Superior temporal gyrus (tissue), 1 donor: ENCODE measurements at regions not wholly inside any gene's neighbourhood (a gene's known extent, or its start where the extent isn't known, plus 50 kb on each side); places are given as distances from the start of the nearest gene placed in this dataset.
"Not testable (repeated sequence)": the region's sequence is repeated elsewhere in the genome, so short reads cannot be mapped to it uniquely, and the experiment has no call there.

Experiments
- DNase-seq: peaks from one replicate; pipeline ENCODE4 v3.0.0-alpha.2; 2016; ENCODE audit errors: extremely low spot score

DNA sequence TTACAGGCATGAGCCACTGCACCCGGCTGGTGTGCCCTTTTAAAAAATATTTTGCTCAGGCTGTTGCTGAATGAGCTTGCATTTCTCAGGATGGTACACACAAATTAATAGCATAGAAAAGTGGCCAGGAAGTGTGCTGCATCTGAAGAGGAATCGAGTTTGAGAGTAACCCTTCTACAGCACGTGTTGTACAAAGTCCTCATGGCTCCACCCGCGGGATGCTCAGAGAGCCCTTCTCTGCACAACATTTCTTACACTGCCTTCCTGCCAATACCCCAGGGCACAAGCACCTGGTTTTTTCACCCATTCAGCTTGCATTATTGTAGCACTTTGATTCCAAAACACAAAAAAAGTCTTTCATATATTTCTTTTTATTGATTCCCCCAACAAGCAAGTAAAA, 90.1 kb upstream of the NEDD4L start:
- DNase-seq, result no peak

- no peak for DNase-seq
Measured at GRCh38 chr18:57951999-57952774, 91.8 kb upstream of the NEDD4L start.

DNA sequence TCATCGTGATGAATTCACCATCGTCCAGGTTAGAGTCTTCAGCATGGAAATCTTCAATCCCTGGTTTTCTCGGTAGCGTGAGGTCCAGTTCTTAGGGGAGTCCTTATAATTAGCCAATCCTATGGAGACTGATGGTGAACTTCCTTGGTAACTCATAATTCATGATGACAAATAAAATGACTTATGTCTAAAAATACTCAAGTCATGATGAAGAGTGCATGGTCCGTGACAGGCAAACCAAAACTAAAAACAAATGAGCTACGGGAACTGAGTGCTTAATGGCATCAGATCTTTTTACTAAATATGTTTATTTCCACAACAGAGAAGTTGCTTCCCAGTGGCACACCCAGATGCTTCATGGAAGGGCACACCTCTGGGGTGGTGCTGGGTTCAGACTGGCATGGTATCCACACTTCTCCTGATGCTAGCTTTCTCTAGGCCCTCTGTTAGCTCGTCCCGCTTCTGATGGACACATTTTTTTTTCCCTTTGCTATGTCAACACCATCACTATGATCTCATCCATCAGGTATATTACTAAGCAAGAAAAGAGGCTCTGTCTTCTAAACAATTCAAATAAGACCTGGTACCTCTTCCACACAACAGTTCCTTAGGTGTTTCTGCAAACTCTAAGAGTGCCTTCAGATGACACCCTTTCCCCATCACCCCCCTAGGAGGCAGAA, 92.8 kb upstream of the NEDD4L start:
- no peak for DNase-seq

DNA sequence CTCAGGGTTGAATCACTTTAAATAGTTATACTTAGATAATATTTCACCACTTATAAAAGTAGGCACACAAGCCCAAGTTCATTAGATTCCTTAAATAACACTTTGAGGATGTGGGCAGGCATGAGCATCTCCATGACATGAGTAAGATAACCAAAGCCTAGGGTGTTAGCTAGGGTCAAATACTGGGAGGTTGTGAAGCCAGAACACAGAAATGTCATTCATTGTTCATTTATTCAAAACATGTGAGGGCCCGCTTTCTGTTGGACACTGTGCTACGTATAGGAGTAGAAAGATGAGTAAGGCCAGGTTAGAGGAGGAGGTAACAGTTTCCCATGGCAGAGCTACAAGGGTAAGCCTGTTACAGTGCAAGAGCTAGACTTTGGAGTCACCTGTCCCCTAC, 93.5 kb upstream of the NEDD4L start:
- DNase-seq, result no peak

DNA sequence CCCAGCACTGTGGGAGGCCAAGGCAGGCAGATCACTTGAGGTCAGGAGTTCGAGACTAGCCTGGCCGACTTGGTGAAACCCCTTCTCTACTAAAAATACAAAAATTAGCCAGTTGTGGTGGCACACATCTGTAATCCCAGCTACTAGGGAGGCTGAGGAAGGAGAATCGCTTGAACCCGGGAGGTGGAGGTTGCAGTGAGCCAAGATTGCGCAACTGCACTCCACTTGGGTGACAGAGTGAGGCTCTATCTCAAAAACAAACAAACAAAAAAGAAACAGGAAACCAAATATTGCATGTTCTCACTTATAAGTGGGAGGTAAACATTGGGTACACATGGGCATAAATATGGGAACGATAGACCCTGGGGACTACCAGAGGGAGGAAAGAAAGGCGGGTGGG, 94.7 kb upstream of the NEDD4L start:
- not testable (repeated sequence) for DNase-seq

DNA sequence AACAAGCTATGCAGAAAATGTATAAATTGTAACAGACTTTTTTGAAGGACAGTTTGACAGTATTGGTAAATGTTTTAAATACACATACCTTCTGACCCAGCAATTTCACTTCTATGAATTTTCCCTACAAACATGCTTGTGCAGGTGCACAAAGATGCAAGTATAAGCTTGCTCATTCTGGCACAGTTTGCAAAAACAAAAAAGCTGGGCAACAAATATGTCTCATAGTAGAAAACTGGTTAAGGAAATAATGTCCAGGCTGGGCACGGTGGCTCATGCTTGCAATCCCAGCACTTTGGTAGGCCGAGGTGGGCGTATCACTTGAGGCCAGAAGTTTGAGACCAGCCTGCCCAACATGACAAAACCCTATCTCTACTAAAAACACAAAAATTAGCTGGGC, 96.9 kb upstream of the NEDD4L start:
- no peak for DNase-seq

- no peak for DNase-seq
Measured at GRCh38 chr18:57943723-57944122, 100.3 kb upstream of the NEDD4L start.

GRCh38 chr18:57942493-57942892, 101.5 kb upstream of the NEDD4L start:
- DNase-seq, result no peak

- no peak for DNase-seq
Measured at GRCh38 chr18:57941841-57942489, 102.1 kb upstream of the NEDD4L start.

GRCh38 chr18:57940166-57940660, 103.8 kb upstream of the NEDD4L start:
- DNase-seq, result no peak

DNA sequence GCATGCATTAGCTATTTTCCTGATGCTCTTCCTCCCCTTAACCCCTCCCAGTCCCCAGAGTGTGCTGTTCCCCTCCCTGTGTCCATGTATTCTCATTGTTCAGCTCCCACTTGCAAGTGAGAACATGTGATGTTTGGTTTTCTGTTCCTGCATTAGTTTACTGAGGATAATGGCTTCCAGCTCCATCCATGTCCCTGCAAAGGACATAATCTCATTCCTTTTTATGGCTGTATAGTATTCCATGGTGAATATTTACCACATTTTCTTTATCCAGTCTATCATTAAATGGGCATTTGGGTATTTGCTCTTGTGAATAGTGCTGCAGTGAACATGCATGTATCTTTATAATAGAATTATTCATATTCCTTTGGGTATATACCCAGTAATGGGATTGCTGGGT, 109.7 kb upstream of the NEDD4L start:
- DNase-seq, result not testable (repeated sequence)

GRCh38 chr18:57931038-57931437, 113.0 kb upstream of the NEDD4L start:
- no peak for DNase-seq

DNA sequence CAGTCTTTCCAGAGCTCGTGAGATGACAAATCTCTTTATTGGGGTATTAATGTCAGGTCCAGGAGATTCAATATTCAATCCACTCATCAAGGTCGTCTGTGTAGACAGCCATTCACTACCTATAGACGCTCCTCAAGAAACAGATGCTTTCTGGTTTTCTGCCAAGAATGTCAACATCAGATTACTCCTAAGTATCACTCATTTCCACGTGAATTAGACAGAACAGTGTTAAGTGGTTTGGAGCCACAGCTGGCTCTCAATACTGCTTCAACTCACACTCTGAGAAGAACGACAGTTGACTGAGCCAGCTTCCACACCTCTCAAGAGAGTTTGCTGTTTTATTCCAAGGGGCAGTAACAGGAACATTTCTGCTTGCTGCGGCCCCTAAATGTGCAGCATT, 113.5 kb upstream of the NEDD4L start:
- no peak for DNase-seq

DNA sequence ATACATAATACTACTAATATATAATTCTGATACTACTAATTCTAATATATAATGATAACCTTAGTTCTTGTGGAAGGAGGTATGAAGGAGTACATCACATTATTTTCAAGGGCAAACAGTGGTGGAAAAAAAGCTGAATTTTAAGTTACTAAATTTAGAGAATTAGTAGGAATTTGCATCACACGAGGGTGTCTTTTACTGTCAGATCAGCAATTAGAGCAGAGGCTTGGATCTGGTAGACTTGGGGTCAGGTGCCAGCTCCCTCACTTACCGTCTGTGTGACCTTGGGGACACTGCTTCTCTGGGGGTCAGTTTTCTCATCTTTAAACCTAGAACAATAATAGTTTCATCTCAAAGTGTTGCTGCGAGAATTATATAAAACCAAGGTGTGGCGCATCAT, 114.1 kb upstream of the NEDD4L start:
- no peak for DNase-seq

GRCh38 chr18:57928466-57928865, 115.6 kb upstream of the NEDD4L start:
- no peak for DNase-seq

DNA sequence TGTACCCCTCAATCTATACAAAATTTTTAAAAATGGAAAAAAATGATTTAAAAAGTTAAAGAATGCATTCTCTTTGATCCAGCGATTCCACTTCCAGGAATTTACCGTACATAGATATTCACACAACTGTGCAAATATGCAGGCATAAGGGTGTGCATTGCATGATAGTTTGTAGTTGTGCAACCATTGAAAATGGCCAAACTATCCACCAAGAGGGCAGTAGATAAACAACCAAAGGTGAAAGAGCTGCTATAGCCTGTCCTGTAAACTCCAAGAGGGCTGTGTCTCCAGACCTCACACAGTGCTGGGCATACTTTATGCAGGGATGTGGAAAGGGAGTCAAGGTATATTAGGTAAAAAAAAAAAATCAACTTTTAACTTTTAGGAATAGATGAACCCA, 116.5 kb upstream of the NEDD4L start:
- no peak for DNase-seq

- DNase-seq, result no peak
Measured at GRCh38 chr18:57925706-57926105, 118.3 kb upstream of the NEDD4L start.

DNA sequence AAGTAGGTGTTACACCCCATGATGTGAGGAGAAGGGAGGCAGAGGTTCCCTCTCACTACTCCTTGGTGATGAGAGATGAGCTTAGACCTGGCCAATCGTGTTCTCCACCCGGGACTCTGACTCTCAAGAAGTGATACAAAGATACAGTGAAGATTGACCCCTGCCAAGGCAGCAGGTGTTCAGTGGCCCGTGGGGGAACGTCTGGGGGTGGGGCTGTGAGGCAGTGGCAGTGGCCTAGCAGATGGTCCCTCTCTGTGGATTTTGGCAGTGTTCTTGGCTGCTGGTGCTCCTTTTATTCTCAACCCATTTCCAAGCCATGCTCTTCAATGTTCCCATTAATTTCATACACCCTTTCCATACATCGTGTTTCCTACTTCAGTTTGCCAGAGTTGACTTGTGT, 120.4 kb upstream of the NEDD4L start:
- DNase-seq, result no peak

GRCh38 chr18:57922885-57923284, 119.8 kb upstream of the ATP8B1 start:
- DNase-seq, result no peak

GRCh38 chr18:57921708-57922107, 118.6 kb upstream of the ATP8B1 start:
- DNase-seq, result no peak

GRCh38 chr18:57920036-57920435, 116.9 kb upstream of the ATP8B1 start:
- no peak for DNase-seq

DNA sequence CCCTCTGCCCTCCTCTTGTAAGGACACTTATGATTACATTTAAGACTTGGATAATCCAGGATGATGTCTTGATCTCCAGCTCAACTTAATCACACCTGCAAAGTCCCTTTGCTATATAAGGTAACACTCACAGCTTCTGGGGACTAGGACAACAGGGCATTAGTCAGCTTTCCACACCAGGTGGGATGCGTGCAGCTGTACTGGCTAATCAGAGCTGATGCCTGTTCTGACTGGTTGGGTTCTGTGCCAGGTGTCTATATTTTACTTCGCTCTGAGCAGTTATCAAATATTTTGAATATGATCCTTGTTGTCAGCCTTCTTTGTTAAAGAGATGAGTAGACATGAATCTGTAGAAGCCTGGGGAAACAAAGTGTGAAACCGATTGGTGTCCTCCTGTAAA, 115.5 kb upstream of the ATP8B1 start:
- DNase-seq, result no peak

GRCh38 chr18:57916684-57917083, 113.6 kb upstream of the ATP8B1 start:
- DNase-seq, result no peak
